ENCODE measurements at regions not wholly inside any gene's neighbourhood (a gene's known extent, or its start where the extent isn't known, plus 50 kb on each side); places are given as distances from the start of the nearest gene placed in this dataset.

GRCh38 chr1:22264464-22265341, 121.8 kb upstream of the WNT4 start:
- no peak overlapping the region for H3K27ac ChIP-seq
- TF ChIP-seq CTCF (IDR thresholded peaks at IDR 0.05) (no peak), POLR2A (IDR thresholded peaks at IDR 0.05) (no peak)
- no peak overlapping the region for H3K4me3 ChIP-seq
- H3K36me3 ChIP-seq = no peaks in the 10 kb centered on the region
- H3K4me1 ChIP-seq = no peaks in the 10 kb centered on the region
- DNase-seq = no peak
- H3K9me3 ChIP-seq = no peaks in the 10 kb centered on the region
- intact Hi-C loops (cut with DNase I; ENCODE audit: low total_unique reads) = no loop called here
- H3K27me3 ChIP-seq = no peaks in the 10 kb centered on the region

GRCh38 chr1:22266141-22266540, 123.2 kb upstream of the WNT4 start:
- H3K27ac ChIP-seq = no peak overlapping the region
- no peaks in the 10 kb centered on the region for H3K9me3 ChIP-seq
- H3K4me1 ChIP-seq = no peaks in the 10 kb centered on the region
- intact Hi-C loops (cut with DNase I; ENCODE audit: low total_unique reads) = no loop called here
- no peak overlapping the region for H3K4me3 ChIP-seq
- no peak for DNase-seq
- H3K27me3 ChIP-seq = no peaks in the 10 kb centered on the region
- H3K36me3 ChIP-seq = no peaks in the 10 kb centered on the region
- no peak for TF ChIP-seq POLR2A (IDR thresholded peaks at IDR 0.05)
- TF ChIP-seq CTCF (IDR thresholded peaks at IDR 0.05) = no peak

- Histone ChIP-seq H3K36me3 (no peaks in the 10 kb centered on the region), H3K9me3 (no peaks in the 10 kb centered on the region), H3K4me1 (no peaks in the 10 kb centered on the region), H3K4me3 (no peak overlapping the region), H3K27ac (no peak overlapping the region), H3K27me3 (no peaks in the 10 kb centered on the region)
- intact Hi-C loops (cut with DNase I; ENCODE audit: low total_unique reads) = no loop called here
- TF ChIP-seq POLR2A (IDR thresholded peaks at IDR 0.05) = no peak
- TF ChIP-seq CTCF (IDR thresholded peaks at IDR 0.05) = no peak
- DNase-seq = no peak
Observed at GRCh38 chr1:22267413-22268175, 124.7 kb upstream of the WNT4 start.

- H3K27me3 ChIP-seq = no peaks in the 10 kb centered on the region
- no peaks in the 10 kb centered on the region for H3K9me3 ChIP-seq
- no peak for DNase-seq
Observed at GRCh38 chr1:22268327-22268726, 125.4 kb upstream of the WNT4 start.

More at GRCh38 chr1:22268327-22268726, 125.4 kb upstream of the WNT4 start:
- intact Hi-C loops (cut with DNase I; ENCODE audit: low total_unique reads) = no loop called here
- no peak overlapping the region for H3K4me3 ChIP-seq
- no peaks in the 10 kb centered on the region for H3K36me3 ChIP-seq
- TF ChIP-seq CTCF (IDR thresholded peaks at IDR 0.05) (no peak), POLR2A (IDR thresholded peaks at IDR 0.05) (no peak)
- no peaks in the 10 kb centered on the region for H3K4me1 ChIP-seq
- no peak overlapping the region for H3K27ac ChIP-seq

Data from uterus (tissue), 3 donors.